ENCODE measurements at regions not wholly inside any gene's neighbourhood (a gene's known extent, or its start where the extent isn't known, plus 50 kb on each side); places are given as distances from the start of the nearest gene placed in this dataset.

- no peak for TF ChIP-seq CTCF (conservative IDR thresholded peaks at IDR 0.05; ENCODE audit: low read depth, low read length)
- TF ChIP-seq EZH2 (IDR thresholded peaks at IDR 0.05; ENCODE audit: borderline replicate concordance, low read depth, low read length, poor library complexity, severe bottlenecking), result no peak
These were observed 1180.2 kb downstream of the CDH12 start for GRCh38 chr5:21672911-21673310.

All from A673 (cell line).